Epithelial cell of esophagus (primary cell): ENCODE measurements at regions not wholly inside any gene's neighbourhood (a gene's known extent, or its start where the extent isn't known, plus 50 kb on each side); places are given as distances from the start of the nearest gene placed in this dataset.
"Not testable (repeated sequence)": the region's sequence is repeated elsewhere in the genome, so short reads cannot be mapped to it uniquely, and the experiment has no call there.

Experiments
- DNase-seq: peaks from one replicate; pipeline ENCODE4 v3.0.0; 2010; ENCODE audit warnings: low read depth
- H3K4me3 ChIP-seq: 2 replicates; pipeline ENCODE4 v1.5.1; 2011; ENCODE audit warnings: mild to moderate bottlenecking, low read length, control low read depth
- TF ChIP-seq, protein P1 (sequence below): IDR thresholded peaks from 2 replicates; pipeline ENCODE4 v1.5.1; 2011; ENCODE audit warnings: low read depth, mild to moderate bottlenecking, low read length, control low read depth, inconsistent platforms; ENCODE audit not compliant: insufficient read depth; ENCODE audit errors: missing control alignments

DNA sequence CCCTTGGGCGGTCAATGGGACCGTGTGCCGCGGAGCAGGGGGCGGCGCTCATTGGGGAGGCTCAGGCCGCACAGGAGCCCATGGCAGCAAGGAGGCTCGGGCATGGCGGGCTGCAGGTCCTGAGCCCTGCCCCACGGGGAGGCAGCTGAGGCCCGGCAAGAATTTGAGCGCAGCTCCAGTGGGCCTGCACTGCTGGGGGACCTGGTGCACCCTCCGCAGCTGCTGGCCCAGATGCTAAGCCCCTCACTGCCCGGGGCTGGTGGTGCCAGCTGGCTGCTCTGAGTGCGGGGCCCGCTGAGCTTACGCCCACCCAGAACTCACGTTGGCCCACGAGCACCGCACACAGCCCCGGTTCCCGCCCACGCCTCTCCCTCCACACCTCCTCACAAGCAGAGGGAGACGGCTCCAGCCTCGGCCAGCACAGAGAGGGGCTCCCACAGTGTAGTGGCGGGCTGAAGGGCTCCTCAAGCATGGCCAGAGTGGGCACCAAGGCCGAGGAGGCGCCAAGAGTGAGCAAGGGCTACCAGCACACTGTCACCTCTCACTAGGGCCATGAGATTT, 141.1 kb upstream of the OR13F1 start:
- DNase-seq: no peak
- TF ChIP-seq, protein P1, sequence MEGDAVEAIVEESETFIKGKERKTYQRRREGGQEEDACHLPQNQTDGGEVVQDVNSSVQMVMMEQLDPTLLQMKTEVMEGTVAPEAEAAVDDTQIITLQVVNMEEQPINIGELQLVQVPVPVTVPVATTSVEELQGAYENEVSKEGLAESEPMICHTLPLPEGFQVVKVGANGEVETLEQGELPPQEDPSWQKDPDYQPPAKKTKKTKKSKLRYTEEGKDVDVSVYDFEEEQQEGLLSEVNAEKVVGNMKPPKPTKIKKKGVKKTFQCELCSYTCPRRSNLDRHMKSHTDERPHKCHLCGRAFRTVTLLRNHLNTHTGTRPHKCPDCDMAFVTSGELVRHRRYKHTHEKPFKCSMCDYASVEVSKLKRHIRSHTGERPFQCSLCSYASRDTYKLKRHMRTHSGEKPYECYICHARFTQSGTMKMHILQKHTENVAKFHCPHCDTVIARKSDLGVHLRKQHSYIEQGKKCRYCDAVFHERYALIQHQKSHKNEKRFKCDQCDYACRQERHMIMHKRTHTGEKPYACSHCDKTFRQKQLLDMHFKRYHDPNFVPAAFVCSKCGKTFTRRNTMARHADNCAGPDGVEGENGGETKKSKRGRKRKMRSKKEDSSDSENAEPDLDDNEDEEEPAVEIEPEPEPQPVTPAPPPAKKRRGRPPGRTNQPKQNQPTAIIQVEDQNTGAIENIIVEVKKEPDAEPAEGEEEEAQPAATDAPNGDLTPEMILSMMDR: no peak
- H3K4me3 ChIP-seq: no peak overlapping the region

DNA sequence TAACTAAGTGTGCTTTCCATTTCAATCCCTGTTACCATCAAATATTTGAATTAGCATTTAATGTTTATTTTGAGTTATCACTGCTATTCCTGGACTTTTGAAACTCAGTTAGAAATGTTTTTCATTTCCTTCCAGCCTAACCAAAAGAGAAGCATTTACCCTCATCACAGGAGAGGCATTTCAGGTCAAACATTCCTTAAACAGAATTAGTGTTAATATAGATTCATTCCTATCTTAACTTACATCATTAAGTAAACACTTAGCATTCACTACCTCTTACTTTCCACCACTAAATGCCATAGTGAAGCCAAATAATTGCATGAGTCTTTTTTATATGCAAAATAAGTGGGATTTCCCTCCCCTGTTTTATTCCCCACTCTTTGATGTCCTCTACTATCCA, 136.6 kb upstream of the OR13F1 start:
- H3K4me3 ChIP-seq: no peak overlapping the region
- TF ChIP-seq, protein P1: no peak
- DNase-seq: no peak

DNA sequence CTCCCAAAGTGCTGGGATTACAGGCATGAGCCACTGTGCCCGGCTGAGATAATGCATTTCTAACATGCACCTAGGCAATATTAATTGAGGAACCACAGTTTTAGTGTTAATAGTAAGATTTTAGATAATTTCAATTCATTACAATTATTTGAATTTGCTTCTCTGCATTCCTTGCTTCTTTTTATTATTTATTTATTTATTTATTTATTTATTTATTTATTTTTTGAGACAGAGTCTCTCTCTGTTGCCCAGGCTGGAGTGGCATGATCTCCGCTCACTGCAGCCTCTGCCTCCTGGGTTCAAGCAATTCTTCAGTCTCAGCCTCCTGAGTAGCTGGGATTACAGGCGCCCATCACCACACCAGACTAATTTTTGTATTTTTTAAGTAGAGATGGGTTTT, 135.7 kb upstream of the OR13F1 start:
- H3K4me3 ChIP-seq, DNase-seq: not testable (repeated sequence)

DNA sequence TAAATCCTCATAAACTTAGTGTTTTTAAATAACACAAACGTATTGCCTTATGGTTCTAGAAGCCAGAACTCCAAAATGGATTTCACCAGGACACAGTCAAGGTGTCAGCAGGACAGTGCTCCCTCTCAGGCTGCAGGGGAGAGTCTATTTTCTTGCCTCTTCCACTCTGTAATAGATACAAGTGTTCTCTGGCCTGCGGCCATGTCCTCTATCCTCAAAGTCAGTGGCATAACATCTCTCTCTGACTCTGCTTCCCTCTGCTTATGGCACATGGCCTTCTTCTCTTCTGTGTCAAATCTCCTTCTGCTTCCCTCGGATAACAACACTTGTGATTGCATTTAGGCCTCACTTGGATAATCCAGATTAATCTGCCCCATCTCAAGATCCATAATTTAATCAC, 129.4 kb upstream of the OR13F1 start:
- DNase-seq: no peak
- TF ChIP-seq, protein P1: no peak
- H3K4me3 ChIP-seq: no peak overlapping the region

DNA sequence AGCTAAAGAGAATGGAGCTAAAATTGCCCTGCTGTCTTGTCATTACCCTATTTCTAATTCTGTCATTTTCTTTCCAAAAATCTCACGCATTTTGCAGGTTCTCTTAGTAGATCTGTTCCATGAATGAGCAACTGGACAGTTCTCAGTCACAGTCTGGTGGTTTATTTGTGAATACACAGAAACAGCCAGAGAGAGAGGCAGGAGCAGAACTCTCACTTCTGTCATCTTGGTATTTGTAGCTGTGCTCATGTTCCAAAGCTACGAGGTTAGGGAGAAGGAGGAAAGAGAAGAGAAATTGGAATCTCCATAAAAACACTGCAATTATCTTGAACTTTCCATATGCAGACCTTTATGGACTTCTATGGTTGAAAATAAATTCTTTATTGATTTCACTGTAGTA, 118.0 kb upstream of the OR13F1 start:
- DNase-seq: no peak
- no peak overlapping the region for H3K4me3 ChIP-seq
- TF ChIP-seq, protein P1: no peak

DNA sequence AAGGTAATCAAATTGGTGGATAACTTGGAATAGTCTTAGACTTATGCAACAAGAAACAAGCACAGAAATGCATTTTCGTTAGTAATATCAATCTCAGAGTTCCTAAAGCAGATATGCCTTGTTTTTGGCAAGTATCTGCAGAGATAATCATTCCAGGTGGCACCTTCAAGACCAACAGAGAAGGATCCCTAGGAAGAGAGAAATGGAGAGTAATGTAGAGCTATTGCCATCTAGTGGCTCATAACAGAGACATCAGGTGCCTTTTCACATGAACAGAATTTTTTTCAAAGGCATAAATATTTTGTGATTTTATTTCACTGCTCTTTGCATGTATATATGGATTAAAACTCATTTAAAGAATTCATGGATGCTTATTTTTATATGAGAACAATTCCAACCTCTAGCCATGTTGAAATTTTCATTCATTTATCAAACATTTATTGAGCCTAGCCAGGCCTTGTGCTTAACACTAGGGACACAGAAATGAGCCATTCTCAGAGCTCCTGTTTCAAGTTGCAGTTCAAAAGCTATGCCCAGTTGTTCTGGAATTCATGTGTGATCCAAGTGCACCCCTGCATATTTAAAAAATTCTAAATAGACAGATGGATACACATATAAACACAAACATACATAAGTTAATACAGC, 117.5 kb upstream of the OR13F1 start:
- DNase-seq: peak; percentile 58
- no peak overlapping the region for H3K4me3 ChIP-seq

DNA sequence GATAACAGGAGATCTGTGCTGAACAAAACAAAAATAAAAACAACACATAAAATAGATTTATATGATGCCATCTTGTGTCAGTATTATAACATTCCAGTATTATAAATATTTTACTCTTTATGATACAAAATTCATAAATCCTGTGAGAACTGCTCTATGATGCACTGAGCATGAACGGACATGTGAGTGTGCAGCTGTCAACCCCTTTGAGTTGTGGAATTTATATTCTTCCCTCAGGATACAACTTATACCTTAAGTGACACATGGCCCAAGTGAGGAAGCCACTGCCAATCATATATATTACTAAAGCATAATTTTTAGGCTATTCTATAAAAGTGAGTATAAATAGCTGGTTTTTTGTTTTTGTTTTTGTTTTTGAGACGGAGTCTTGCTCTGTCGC, 116.0 kb upstream of the OR13F1 start:
- TF ChIP-seq, protein P1: no peak
- DNase-seq: peak; percentile 9
- H3K4me3 ChIP-seq: no peak overlapping the region

More for the DNA sequence above, 117.5 kb upstream of the OR13F1 start:
- TF ChIP-seq, protein P1: peak; percentile 77
